Endothelial cell of umbilical vein (primary cell): ENCODE measurements at regions not wholly inside any gene's neighbourhood (a gene's known extent, or its start where the extent isn't known, plus 50 kb on each side); places are given as distances from the start of the nearest gene placed in this dataset.

Experiments used
- BruUV-seq: library from RNA; stranded (reverse); fragments of 400-500 nt; replicated peaks from 2 replicates; lab custom pipeline; 2021; lab: Mats Ljungman, UMichigan
- CTCF ChIA-PET: fragments of 300-600, 350-600 bp; sonication (Branson Sonifier 250); formaldehyde crosslinking; loops from one replicate; lab custom pipeline; 2021; ENCODE audit warnings: antibody characterized with exemption, inconsistent platforms; lab: Charles Lee
- POLR2A ChIA-PET: fragments of 300-600, 350-600 bp; sonication (Branson Sonifier 250); formaldehyde crosslinking; loops from one replicate; lab custom pipeline; 2021; ENCODE audit warnings: antibody characterized with exemption, inconsistent platforms; lab: Charles Lee
- DNase-seq: peaks from one replicate; pipeline ENCODE4 v3.0.0-alpha.2; 2011; ENCODE audit warnings: low read depth, low spot score
- FAIRE-seq: peaks from 2 replicates; lab custom pipeline; 2011; peaks lifted over from hg19 to GRCh38; lab: Jason Lieb, UNC
- H2AFZ ChIP-seq: 2 replicates; pipeline ENCODE4 v1.6.0; 2012; ENCODE audit warnings: low read depth, low read length, control low read depth, inconsistent platforms
- H3K27ac ChIP-seq: 2 replicates; pipeline ENCODE4 v1.5.1; 2011; ENCODE audit warnings: low read depth, mild to moderate bottlenecking, control low read depth, low read length, moderate library complexity; ENCODE audit not compliant: insufficient read depth
- H3K27me3 ChIP-seq, 2 experiments: 2 replicates each; pipeline versions ENCODE4 v1.6.0 to v1.6.1; 2011; ENCODE audit warnings: low read length in 2 of 2, mixed read lengths in 1 of 2; ENCODE audit not compliant: control insufficient read depth in 2 of 2, insufficient read depth in 2 of 2
- H3K36me3 ChIP-seq, 2 experiments: 2 replicates in 1 of 2; 3 replicates in 1 of 2; pipeline ENCODE4 v1.5.1; 2011; ENCODE audit warnings: low read length in 2 of 2, mild to moderate bottlenecking in 1 of 2, moderate library complexity in 1 of 2; ENCODE audit not compliant: control insufficient read depth in 2 of 2, insufficient read depth in 2 of 2; ENCODE audit errors: extremely low read depth in 1 of 2
- H3K4me1 ChIP-seq: 3 replicates; pipeline ENCODE4 v1.5.1; 2011; ENCODE audit warnings: mild to moderate bottlenecking, low read length; ENCODE audit not compliant: control insufficient read depth, insufficient read depth; ENCODE audit errors: extremely low read depth
- H3K4me2 ChIP-seq: 2 replicates; pipeline ENCODE4 v1.6.1; 2011; ENCODE audit warnings: low read length, control low read depth, mixed read lengths; ENCODE audit not compliant: insufficient read depth
- H3K4me3 ChIP-seq, 3 experiments: fragments of 200-600 bp in 1 of 3; sonication (generic), shearing (Covaris generic) in 1 of 3; replicated peaks in 1 of 3; 2 replicates each; pipeline ENCODE4 v1.5.1; 2011 to 2016; ENCODE audit warnings: control low read depth in 3 of 3, low read length in 3 of 3, mild to moderate bottlenecking in 2 of 3, inconsistent platforms in 1 of 3, low read depth in 1 of 3, moderate library complexity in 1 of 3; ENCODE audit not compliant: insufficient read depth in 1 of 3
- H3K79me2 ChIP-seq: 2 replicates; pipeline ENCODE4 v1.6.0; 2012; ENCODE audit warnings: low read length, inconsistent platforms; ENCODE audit not compliant: control insufficient read depth, insufficient read depth
- H3K9ac ChIP-seq: replicated peaks from 2 replicates; pipeline ENCODE3; 2011; ENCODE audit warnings: low read length, control low read depth; ENCODE audit not compliant: insufficient read depth; ENCODE audit errors: extremely low read depth
- H3K9me1 ChIP-seq: replicated peaks from 3 replicates; pipeline ENCODE4 v1.6.0; 2011; ENCODE audit warnings: mild to moderate bottlenecking, low read length; ENCODE audit not compliant: control insufficient read depth, insufficient read depth; ENCODE audit errors: extremely low read depth
- H3K9me3 ChIP-seq: replicated peaks from 2 replicates; pipeline ENCODE4 v1.5.1; 2012; ENCODE audit warnings: low read length, inconsistent platforms; ENCODE audit not compliant: control insufficient read depth, insufficient read depth
- H4K20me1 ChIP-seq: replicated peaks from 2 replicates; pipeline ENCODE3; 2011; ENCODE audit warnings: mild to moderate bottlenecking, low read length; ENCODE audit not compliant: control insufficient read depth, insufficient read depth; ENCODE audit errors: extremely low read depth
- CTCF ChIP-seq, 2 donors: IDR thresholded peaks; 1 replicate in 1 of 2; 2 replicates in 1 of 2; pipeline ENCODE4 v1.5.1; 2011; ENCODE audit warnings: low read length in 2 of 2, mild to moderate bottlenecking in 2 of 2, moderate library complexity in 2 of 2, control low read depth in 1 of 2, inconsistent platforms in 1 of 2, low read depth in 1 of 2; ENCODE audit not compliant: insufficient read depth in 1 of 2; ENCODE audit errors: extremely low read depth in 1 of 2
- EZH2 ChIP-seq: IDR thresholded peaks from 2 replicates; pipeline ENCODE4 v1.6.1; 2012; ENCODE audit warnings: borderline replicate concordance, low read depth, mild to moderate bottlenecking, moderate library complexity, low read length, inconsistent platforms; ENCODE audit not compliant: severe bottlenecking
- FOS ChIP-seq: IDR thresholded peaks from 2 replicates; pipeline ENCODE4 v1.6.1; 2011; ENCODE audit warnings: mild to moderate bottlenecking, low read length, moderate library complexity, borderline replicate concordance; ENCODE audit not compliant: insufficient read depth
- GATA2 ChIP-seq: IDR thresholded peaks from 2 replicates; pipeline ENCODE4 v1.7.0; 2011; ENCODE audit warnings: low read depth, mild to moderate bottlenecking, moderate library complexity, mixed read lengths, low read length; ENCODE audit not compliant: insufficient read length, insufficient read depth
- JUN ChIP-seq: IDR thresholded peaks from 2 replicates; pipeline ENCODE4 v1.6.1; 2011; ENCODE audit warnings: borderline replicate concordance, low read depth; ENCODE audit not compliant: insufficient read length, insufficient read depth
- MAX ChIP-seq: IDR thresholded peaks from 2 replicates; pipeline ENCODE4 v1.6.1; 2011; ENCODE audit not compliant: insufficient read depth, insufficient read length
- MYC ChIP-seq: IDR thresholded peaks from one replicate; pipeline ENCODE4 v1.6.1; 2011; ENCODE audit warnings: mild to moderate bottlenecking, low read depth, low read length
- POLR2A ChIP-seq: IDR thresholded peaks from 2 replicates; pipeline ENCODE4 v1.6.1; 2012; ENCODE audit warnings: low read depth, mild to moderate bottlenecking, control low read depth, low read length
- POLR2AphosphoS5 ChIP-seq: IDR thresholded peaks from 2 replicates; pipeline ENCODE4 v1.6.1; 2012; ENCODE audit warnings: low read depth, mild to moderate bottlenecking, control low read depth, low read length, moderate library complexity; ENCODE audit not compliant: insufficient read depth
- dilution Hi-C: fragments of 300-500 bp; cut with MboI; formaldehyde crosslinking; loops from one replicate; pipeline ENCODE4 v1.15.0; 2019; ENCODE audit warnings: low sequenced_read_pairs; ENCODE audit not compliant: extremely low pct_ligation_motif_present
- intact Hi-C: fragments of 100-400 bp; cut with micrococcal nuclease; formaldehyde crosslinking; loops from one replicate; pipeline ENCODE4 v1.10.0; 2022

- TF ChIP-seq GATA2 (peak; percentile 33), CTCF (IDR thresholded peaks at IDR 0.05; ENCODE audit: extremely low read depth in 1 of 2, insufficient read depth in 1 of 2, low read depth in 1 of 2, low read length in 2 of 2) (no peak)
- Histone ChIP-seq H3K4me3 (no peak overlapping the region), H4K20me1 (no peaks in the 10 kb centered on the region), H3K9me3 (no peaks in the 10 kb centered on the region), H3K9me1 (no peaks in the 10 kb centered on the region), H3K27ac (no peak overlapping the region), H2AFZ (peak overlapping the region; percentile 43), H3K27me3 (no peaks in the 10 kb centered on the region), H3K36me3 (no peaks in the 10 kb centered on the region), H3K79me2 (no peaks in the 10 kb centered on the region), H3K4me2 (no peak overlapping the region), H3K4me1 (peaks cover 14% of the 10 kb centered on the region), H3K9ac (no peak overlapping the region)
- intact Hi-C loops (loop anchor here (2.0 to 10.0 kb wide), 6 partner anchors 202 to 1530 kb away; partner anchors contain the start of gene CBLB), dilution Hi-C loops (no loop called here)
- ChIA-PET CTCF (interaction anchor here (0.6 to 3.1 kb wide), 52 partner anchors 9 to 1697 kb away, joined by 3 to 38 read pairs (median 4); no protein-coding TSS in a partner anchor), POLR2A (no interaction called here)
- DNase-seq (peak; percentile 13), FAIRE-seq (no peak)
- no TSS peak for BruUV-seq
These were observed 312.0 kb upstream of the CCDC54 start for GRCh38 chr3:107065094-107065861.

- BruUV-seq, result no TSS peak
- CTCF ChIA-PET, result no interaction called here
- POLR2A ChIA-PET, result no interaction called here
- Histone ChIP-seq H3K4me3 (no peak overlapping the region), H3K4me1 (peaks cover 14% of the 10 kb centered on the region), H3K79me2 (no peaks in the 10 kb centered on the region), H3K27me3 (no peaks in the 10 kb centered on the region), H3K36me3 (no peaks in the 10 kb centered on the region), H2AFZ (no peak overlapping the region), H4K20me1 (no peaks in the 10 kb centered on the region), H3K4me2 (no peak overlapping the region), H3K9ac (no peak overlapping the region), H3K9me3 (no peaks in the 10 kb centered on the region), H3K27ac (no peak overlapping the region), H3K9me1 (no peaks in the 10 kb centered on the region)
- DNase-seq (no peak), FAIRE-seq (no peak)
- dilution Hi-C loops (no loop called here), intact Hi-C loops (loop anchor here (5.0 to 10.0 kb wide), 4 partner anchors 243 to 1533 kb away; partner anchors contain the start of gene CBLB)
- TF ChIP-seq POLR2A (no peak), POLR2AphosphoS5 (no peak), CTCF (IDR thresholded peaks at IDR 0.05; ENCODE audit: extremely low read depth in 1 of 2, insufficient read depth in 1 of 2, low read depth in 1 of 2, low read length in 2 of 2) (no peak), FOS (no peak), EZH2 (no peak), JUN (no peak), MYC (no peak), MAX (no peak), GATA2 (no peak)
These were observed 309.8 kb upstream of the CCDC54 start for GRCh38 chr3:107067421-107067820.
